HG02885 (cell line): ENCODE measurements at regions not wholly inside any gene's neighbourhood (a gene's known extent, or its start where the extent isn't known, plus 50 kb on each side); places are given as distances from the start of the nearest gene placed in this dataset.

Experiments
- ATAC-seq: cut with Tn5 transposase; IDR thresholded peaks from one replicate; pipeline ENCODE4 v1.9.1; 2021; ENCODE audit warnings: mild to moderate bottlenecking; ENCODE audit not compliant: unreplicated experiment, poor library complexity

- ATAC-seq = no peak
Measured at GRCh38 chrX:109926118-109926517, 76.8 kb upstream of the TMEM164 start.

GRCh38 chrX:109926743-109927662, 75.9 kb upstream of the TMEM164 start:
- no peak for ATAC-seq

- no peak for ATAC-seq
Measured at GRCh38 chrX:109927663-109928273, 75.1 kb upstream of the TMEM164 start.

- no peak for ATAC-seq
Measured at GRCh38 chrX:109928596-109929335, 74.1 kb upstream of the TMEM164 start.

- ATAC-seq = no peak
Measured at GRCh38 chrX:109931677-109932076, 71.2 kb upstream of the TMEM164 start.

GRCh38 chrX:109934434-109934833, 68.5 kb upstream of the TMEM164 start:
- ATAC-seq = no peak

- ATAC-seq = no peak
Measured at GRCh38 chrX:109934935-109935334, 68.0 kb upstream of the TMEM164 start.

- no peak for ATAC-seq
Measured at GRCh38 chrX:109936114-109936513, 66.8 kb upstream of the TMEM164 start.

GRCh38 chrX:109936598-109936997, 66.3 kb upstream of the TMEM164 start:
- ATAC-seq = no peak

GRCh38 chrX:109939498-109939897, 63.4 kb upstream of the TMEM164 start:
- no peak for ATAC-seq

- ATAC-seq = no peak
Measured at GRCh38 chrX:109940411-109940810, 62.5 kb upstream of the TMEM164 start.

GRCh38 chrX:109943092-109943739, 59.7 kb upstream of the TMEM164 start:
- ATAC-seq = no peak

GRCh38 chrX:109943740-109944092, 59.2 kb upstream of the TMEM164 start:
- ATAC-seq = no peak

GRCh38 chrX:109952050-109952449, 50.9 kb upstream of the TMEM164 start:
- ATAC-seq = no peak

- peak; percentile 80 for ATAC-seq
Measured at GRCh38 chrX:109952985-109953905, 49.7 kb upstream of the TMEM164 start.
